HG03095 (cell line): ENCODE measurements at regions not wholly inside any gene's neighbourhood (a gene's known extent, or its start where the extent isn't known, plus 50 kb on each side); places are given as distances from the start of the nearest gene placed in this dataset.

ENCODE experiments used
- ATAC-seq: cut with Tn5 transposase; IDR thresholded peaks from one replicate; pipeline ENCODE4 v1.9.1; 2021; ENCODE audit warnings: moderate library complexity; ENCODE audit not compliant: unreplicated experiment

DNA sequence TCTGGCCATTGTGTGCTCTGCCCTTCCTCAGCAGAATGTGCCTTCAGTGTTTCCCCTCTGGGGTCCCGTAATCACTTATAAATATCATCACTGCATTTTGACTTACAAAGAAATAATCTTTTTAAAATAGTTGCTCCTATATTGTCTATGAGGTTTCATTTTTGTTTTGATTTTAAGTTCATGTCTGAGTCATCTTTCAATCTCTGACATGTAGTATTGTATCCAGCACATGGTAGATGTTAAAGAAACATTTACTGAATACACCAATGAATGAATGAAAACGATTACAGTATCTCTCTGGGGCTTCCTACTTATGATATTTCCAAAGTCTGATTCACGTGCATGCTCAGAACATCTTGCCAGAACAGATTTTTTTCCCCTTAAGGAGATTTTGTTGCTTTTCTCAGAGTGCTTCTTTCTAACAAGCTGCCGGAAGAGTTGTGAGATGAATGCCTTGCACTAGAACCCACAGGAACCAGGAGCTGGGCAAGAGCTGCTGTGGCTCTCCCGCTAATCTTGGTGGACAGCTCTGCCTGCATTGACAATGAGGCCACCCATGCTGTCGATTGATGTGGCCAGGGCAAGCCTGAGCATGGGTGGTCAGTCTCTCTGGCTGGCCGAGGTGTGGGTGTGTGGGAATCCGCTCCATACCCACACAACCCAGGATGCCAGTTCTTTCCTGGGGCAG, 199.4 kb downstream of the CYRIA start:
- no peak for ATAC-seq

DNA sequence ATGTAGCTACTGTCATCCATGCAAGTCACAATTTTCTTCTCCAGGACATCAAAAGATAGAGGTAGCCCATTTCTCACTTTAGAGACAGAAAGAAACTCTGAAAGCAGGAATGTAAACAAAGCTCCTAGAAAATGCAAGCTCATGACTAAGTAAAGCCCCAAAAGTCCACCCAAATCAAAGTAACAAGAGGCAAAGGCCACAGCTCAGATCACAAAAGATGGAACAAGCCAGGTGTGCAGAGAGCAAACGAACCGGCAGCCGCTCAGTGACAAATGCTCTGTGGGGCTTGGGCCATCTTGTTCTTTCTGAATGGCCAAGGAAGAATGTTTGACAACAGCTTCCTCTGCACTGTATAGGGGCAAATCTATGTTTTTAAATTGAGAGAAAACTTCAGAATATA, 201.0 kb downstream of the CYRIA start:
- no peak for ATAC-seq

DNA sequence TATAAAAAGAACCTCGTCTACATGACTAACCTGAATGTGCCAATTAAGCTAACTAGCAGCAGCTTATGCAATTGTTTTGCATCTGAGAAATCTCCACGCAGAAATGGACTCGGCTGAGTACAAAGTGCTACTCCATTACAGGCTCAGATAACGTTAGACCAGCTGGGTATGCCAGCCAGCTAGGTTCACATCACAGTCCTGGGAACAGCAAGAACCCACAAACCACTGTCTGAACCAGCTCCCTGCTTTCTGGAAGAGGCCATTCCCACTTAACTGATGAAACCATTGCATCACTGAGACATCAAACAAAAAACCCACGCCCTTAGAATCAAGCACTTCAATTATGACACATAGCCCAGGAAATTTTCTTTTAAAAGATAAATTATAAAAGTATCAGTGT, 202.7 kb downstream of the CYRIA start:
- no peak for ATAC-seq

DNA sequence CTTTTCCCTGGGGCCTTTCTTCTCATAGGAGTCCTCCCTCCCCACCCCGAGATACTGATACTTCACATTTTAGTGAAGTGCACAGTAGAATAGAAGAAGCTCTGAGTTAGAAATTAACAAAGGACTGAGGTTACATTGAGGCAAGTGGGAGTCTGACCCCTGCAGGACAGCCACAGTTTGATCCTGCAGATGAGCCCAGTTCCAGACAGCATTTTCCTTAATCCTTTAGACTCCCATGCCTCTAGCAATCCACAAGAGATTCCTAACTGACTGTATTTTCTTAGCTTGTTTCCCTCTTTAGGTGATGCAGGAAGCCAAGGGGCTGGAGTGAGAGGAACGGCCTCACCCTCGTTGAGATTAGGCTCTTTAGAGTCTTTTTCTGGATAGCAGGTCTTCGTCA, 204.0 kb downstream of the CYRIA start:
- no peak for ATAC-seq

DNA sequence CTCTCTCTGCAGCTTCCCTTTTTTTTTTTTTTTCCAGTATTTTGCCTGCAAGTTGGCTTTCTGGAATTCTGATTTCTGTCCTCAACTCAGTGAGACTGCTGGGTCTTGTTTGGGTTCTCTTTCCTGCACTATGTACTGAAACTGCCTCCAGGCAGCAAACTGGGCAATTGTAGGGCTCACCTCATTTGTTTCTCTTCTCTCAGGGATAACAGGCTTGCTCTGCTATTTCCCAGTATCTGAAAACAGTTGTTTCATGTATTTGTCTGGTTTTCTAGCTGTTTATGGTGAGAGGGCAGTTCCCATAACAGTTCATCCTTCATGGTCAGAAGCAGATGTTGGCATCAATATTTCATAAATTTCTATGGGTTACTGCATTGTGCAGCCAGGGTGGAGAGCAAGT, 206.0 kb downstream of the CYRIA start:
- no peak for ATAC-seq

DNA sequence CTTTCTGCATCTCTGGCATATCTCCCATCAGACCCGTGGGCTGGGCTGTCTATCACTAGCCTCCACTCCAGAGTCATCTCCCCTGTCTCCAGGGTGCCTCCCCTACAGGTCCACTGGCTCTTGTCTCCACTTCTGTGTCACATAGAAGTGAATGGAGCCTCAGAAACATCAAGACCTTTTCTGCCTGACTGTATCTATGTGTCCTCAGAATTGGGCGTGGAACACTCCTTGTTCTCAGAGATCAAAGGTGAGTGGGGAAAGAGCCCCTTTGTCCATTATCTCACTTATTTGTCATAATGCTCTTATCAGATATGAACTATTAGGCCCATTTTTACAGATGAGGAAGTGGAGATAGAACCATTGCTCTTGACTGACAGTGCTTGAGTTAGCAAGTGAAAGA, 211.0 kb downstream of the CYRIA start:
- ATAC-seq: no peak

DNA sequence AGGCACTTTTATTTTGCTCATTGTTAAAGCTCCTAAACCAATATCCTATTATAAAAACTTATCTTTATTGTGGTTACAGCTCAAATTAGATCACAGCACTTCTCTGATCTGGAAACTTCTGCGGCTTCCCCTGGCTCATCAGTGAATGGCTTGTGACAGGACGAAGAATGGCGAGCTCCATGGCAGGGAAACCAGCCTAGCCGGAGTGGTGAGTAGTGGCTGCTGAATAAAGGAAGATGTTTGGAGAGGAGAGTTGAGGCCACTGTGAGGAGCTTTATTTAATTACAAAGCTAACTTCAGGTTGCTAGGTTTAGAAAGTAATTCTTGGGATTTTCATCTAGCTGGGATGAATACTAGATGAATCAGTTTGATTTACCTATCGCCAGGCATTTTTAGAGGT, 213.5 kb downstream of the CYRIA start:
- ATAC-seq: no peak

DNA sequence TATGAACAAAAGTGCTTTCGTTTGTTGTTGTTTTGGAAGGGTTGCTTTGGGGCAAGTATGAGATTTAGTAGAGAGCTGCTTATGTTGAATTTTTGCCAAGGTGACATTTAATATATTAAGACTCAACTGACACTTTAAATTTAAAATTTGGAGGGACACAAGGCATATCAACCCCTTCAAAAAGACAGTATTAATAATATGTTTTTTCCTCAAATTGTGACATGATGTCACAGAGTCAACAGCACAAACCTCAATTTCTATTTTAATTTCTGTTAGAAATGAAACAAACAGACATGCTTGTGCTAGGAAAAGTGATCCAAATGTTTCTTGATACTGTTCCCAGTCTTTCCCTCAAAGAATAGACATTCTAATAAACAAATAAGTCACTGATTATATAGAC, 218.9 kb downstream of the CYRIA start:
- ATAC-seq: no peak

DNA sequence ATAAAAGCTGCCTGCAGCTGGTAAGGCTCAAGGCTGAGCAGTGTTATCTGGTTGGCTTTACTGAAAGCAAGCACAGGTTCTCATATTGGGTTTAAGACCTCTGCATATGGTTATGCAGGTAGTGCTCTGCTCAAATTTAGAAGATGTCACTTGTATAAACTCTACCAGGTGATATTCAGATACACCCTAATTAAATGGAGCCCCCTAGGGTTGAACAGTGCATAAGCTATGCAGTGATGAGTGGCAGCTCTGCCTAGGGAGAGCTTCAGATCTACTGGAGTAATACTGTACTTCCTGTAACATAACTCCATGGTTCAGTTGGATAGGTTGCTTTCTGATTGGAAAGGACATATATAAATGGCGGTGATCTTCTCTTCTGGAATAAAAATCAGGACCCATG, 222.7 kb downstream of the CYRIA start:
- ATAC-seq: no peak

DNA sequence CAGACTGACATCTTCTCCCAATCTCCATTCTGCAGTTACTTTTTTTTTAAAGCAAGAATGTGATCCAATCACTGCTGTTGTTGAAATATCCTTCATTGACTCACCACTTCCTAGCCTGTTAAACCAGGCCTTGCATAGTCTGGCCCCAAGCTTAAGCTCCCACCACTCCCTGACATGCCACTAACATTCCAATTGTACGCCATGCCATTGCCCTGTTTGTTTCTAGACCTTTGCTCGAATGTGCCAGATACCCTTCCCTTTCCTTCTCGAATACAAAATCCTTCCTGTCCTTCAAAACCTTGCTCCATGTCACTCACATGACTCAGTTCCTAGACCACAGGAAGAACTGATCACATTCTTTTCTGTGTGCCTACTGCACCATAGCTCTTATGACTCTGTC, 224.2 kb downstream of the CYRIA start:
- ATAC-seq: no peak

DNA sequence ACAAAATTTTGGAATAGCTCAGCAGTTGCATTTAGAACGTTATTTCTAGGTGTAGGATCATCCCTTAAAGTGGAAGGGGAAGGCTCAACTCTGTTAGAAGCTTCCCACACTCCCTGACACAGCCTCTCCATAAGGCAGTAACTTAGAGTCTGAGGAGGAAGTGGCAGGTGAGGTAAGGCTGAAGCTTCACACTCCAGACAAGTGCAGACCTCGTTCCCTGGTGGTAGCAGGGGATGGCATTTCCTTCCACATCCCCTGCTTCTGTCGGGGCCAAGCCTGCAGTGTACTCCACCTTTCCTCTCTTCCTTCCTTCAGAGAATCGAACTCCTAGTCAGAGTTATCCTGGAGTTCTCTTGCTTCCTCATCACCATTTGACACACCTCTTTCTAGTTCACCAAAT, 224.7 kb downstream of the CYRIA start:
- no peak for ATAC-seq

DNA sequence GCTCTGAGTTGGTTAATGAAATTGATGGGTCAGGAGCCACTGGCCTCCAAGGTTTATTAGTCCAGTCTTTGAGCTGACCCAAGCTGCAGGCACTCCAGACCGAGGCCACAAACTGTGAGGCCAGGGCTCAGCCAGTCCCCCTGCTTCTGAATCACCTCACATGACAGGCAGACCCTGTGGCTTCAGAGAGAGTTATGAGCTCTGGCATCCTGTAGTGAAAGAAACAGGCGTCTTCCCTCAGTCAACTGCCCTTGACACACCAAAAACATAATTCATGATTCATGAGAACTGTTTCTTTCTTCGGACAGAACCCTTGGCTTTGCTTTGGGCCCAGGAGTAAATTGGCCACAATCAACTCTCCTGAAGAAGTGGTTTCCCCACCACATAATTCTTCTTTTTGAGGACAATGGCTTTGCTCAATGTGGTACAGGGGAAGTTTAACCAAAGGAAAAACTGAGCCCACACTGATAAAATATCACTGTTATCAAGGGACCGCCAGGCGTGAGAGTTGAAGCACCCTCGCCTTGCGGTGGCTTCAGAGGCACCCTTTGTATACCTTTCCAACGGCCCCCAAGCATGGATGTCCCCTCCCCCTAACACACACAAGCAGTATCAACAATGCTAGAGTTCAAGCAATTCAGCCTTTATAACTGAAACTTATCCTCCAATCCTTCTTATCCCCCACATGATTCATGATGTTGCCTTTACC, 226.9 kb downstream of the CYRIA start:
- no peak for ATAC-seq

DNA sequence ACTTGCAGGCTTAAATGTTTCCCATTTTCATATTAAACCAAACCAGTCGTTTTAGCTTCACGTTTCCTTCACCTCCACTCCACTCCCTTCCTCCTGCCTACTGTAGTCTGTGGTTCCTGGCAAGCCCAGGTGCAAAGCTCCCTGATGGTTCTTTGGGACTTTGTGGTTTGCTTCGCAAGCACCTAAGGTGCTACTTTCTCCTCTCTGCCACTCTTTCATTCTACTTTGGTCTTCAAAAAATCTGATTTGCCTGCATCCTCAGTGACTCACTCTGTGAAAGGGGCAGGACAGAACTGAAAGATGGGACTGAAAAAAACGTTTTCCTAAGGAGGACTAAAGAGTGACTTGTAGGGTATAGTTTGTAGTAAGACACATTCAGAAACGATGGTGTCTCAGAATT, 228.4 kb downstream of the CYRIA start:
- ATAC-seq: no peak

DNA sequence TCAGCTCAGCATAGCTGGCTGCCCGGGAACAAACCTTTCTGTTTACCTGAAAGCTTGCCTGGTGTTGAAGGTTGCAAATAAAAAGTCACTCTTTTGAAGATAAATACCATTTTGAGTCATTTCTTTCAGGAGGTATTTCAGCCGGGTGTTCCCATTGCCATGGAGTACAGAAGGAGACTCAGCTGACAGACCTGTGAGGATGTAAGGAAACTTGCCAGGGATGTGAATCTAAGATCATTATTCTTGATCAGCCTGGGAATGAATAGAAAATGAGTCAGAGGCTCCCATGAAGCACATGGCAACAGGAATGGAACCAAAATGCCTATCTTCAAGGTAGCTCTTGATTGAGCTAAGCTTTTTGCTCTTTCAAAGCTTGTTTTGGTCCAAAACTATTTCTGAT, 231.2 kb downstream of the CYRIA start:
- no peak for ATAC-seq

DNA sequence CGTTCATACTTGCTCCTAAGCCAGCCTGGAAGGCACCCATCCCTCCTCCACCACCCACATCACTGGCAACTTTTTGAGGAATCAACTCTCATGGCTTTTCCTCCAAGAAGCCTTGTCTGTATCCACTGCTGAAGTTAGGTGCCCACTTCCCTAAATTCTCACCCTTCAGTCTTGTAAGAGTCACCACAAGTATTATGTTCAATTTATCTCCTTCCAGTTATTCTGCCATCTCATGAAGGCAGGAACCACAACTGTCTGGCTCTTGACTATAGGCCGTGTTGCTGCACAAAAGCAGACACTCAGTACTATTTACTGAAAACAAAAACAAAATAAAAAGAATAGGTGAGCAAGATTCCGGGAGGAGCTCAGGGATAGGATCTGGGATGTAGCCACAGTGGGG, 234.8 kb downstream of the CYRIA start:
- no peak for ATAC-seq

DNA sequence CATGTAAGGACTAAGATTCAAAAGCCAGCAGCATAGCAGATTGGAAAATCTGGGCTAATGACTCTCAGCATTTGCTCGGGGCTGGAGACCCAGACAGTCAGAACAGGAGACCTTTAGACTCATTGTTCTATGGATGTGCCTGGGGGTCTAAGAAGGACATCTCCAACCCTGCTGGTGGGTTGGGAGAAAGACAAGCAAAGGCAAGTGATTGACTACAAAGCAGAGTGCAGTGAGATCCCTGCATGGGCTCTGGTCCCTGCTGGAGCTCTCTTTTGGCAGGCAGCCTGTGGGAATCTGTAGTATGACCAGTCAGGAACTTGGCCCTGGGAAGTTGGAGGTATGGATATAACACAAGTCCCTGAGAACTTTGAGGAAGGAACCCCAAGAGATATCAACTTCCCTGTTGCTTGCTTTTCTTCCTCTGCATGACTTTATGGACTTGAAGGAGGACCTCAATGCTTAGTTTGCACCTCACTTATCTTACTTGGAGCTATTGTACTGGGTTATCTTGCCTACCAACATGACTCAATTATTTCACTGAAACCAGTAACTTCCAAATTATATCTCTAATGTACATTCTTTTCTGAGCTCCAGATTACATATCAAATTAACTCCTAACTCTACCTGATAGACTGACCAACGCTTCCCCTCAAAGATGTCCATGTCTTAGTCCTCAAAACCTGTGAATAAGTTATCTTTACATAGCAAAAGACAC, 236.0 kb downstream of the CYRIA start:
- no peak for ATAC-seq

DNA sequence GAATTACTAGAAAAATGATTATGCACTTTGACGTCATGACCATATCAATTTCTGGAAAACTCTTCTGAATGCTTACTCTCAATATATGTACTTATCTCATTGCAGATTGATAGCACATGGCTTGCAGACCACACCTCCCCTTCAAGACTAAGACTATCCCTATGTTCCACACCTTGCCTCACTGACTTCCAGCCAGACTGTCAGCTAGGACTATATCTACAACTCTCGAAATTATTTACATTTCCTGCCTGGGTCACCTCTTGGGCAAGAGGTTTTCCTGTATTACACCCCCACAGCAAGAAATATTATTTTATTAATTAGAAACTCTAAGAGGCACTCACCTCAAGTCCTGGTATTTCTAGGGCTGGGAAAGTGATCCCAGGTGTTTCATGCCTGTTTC, 236.6 kb downstream of the CYRIA start:
- ATAC-seq: no peak

DNA sequence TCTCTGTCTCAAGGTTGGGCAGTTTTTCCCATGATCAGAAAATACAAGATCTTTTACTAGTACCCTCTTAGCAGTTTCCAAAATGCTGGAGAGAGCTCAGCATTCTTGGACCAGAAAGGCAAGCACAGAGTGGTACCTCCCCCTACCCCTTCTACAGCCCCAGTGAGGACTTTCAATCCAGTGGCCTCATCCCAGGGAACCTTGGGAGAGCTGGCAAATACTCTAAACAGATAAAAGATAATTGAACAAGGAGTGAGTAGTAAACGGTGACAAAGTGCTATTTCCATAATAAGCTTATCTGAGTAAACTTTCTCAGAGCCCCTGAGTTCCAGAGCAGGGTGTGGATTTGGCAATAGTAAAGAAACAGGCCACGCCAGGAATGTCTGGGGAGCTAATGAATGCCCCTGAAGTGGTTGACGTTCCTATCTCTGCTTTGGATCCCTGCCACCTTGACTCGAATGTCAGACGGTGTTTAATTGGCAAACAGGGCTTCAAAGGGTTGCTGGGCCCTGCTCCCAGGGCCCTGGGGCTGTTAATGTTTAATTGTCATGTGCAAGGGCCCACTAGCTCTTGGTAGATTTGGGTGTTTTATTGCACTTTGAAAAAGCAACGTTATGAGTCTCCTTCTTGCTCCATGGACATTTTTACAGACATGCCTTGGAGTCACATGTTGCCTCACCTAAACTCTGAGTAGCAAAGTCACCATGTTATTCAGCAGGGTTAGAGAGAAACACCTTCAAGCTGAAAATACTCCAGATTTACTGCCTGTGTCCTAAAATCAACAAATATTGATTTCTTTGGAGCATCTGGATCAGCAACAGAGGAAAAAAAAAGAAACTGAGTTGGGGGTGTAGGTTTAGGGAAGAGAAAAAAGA, 239.9 kb downstream of the CYRIA start:
- no peak for ATAC-seq

DNA sequence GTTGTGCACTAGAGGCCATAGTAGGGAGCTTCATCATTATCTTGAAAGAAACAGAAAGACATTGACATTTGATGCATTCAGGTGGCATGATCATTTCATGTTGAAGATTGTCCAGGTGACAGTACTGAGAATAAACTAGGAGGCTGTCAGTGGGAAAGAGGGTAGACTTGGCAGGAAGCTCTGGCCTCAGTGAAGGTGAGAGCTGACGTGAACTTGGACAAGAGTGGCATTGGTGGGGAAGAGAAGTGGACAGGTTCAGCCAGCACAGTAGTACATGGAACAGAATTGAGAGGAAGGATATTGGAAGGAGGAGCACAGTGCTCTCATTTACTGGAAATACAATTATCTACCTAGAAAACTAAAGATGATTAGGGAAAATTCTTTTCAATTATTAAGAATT, 245.2 kb downstream of the CYRIA start:
- ATAC-seq: no peak

DNA sequence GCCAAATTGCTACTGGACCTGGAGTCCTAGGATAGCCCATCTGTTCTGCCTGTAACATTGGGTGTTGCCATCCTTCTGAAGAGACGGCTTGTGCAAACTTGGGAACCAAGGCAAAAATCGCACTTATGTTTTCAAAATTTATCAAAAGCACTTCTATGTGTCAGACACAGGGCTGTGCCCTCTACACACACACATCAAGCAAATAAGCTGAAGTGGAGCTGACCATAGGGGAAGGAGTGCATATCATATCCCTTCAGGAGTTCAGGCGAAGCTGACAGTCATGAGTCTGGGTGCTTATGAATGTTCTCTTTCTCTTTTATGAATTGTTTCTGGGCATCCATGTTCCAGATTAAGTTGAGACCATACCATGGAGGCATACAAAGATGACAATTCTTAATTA, 247.9 kb downstream of the CYRIA start:
- no peak for ATAC-seq

DNA sequence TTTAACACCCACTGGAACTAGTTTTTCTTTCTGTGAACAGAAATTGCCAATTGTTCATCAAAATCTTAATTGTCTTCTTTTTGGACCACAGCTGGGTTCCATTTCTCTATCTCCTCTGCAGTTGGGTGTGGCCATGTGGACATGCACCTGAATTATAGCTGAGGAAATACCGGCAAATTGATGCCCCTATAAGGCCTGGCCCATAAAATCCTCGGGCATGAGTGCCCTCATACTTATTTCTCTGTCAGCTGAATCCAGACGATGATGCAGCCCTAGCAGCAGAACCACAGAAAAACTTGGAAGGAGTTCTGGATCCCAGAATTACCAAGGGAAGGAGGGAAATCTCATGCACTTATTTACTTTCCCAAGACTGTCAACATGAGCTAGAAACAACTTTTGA, 249.0 kb downstream of the CYRIA start:
- no peak for ATAC-seq
